SU-DHL-6 (cell line): ENCODE measurements at regions not wholly inside any gene's neighbourhood (a gene's known extent, or its start where the extent isn't known, plus 50 kb on each side); places are given as distances from the start of the nearest gene placed in this dataset.

Experiments used
- H2AFZ ChIP-seq: fragments of 200-600 bp; sonication (generic); 2 replicates; pipeline ENCODE4 v1.6.1; 2014; ENCODE audit warnings: low read depth, mild to moderate bottlenecking, moderate library complexity, mixed read lengths, antibody characterized with exemption, low read length; ENCODE audit not compliant: severe bottlenecking
- H3F3A ChIP-seq: fragments of 200-600 bp; shearing (Covaris generic); 2 replicates; pipeline ENCODE4 v1.6.0; 2016; ENCODE audit warnings: antibody characterized with exemption, mild to moderate bottlenecking; ENCODE audit not compliant: insufficient read depth
- H3K27ac ChIP-seq: fragments of 200-600 bp; sonication (generic); 2 replicates; pipeline ENCODE4 v1.5.1; 2016; ENCODE audit warnings: low read depth, mild to moderate bottlenecking, low read length, moderate library complexity, mixed read lengths
- H3K27me3 ChIP-seq: fragments of 200-600 bp; sonication (generic), shearing (Covaris generic); 2 replicates; pipeline ENCODE4 v1.6.0; 2014; ENCODE audit warnings: mild to moderate bottlenecking, low read length
- H3K36me3 ChIP-seq: fragments of 200-600 bp; sonication (generic); 2 replicates; pipeline ENCODE4 v1.6.1; 2014; ENCODE audit warnings: mild to moderate bottlenecking, low read length, mixed read lengths
- H3K4me2 ChIP-seq: fragments of 300-600, 200-600 bp; shearing (Covaris generic), sonication (generic); 2 replicates; pipeline ENCODE4 v1.6.0; 2014; ENCODE audit warnings: low read length, low read depth, mild to moderate bottlenecking; ENCODE audit not compliant: poor library complexity, severe bottlenecking
- H3K4me3 ChIP-seq: fragments of 200-600 bp; sonication (generic); 2 replicates; pipeline ENCODE4 v1.5.1; 2014; ENCODE audit warnings: antibody characterized with exemption, low read length, mild to moderate bottlenecking, mixed read lengths; ENCODE audit not compliant: insufficient read depth, poor library complexity, severe bottlenecking
- H3K79me2 ChIP-seq: fragments of 200-600 bp; sonication (generic); 2 replicates; pipeline ENCODE4 v1.6.1; 2014; ENCODE audit warnings: mild to moderate bottlenecking, low read length, moderate library complexity; ENCODE audit not compliant: insufficient read depth
- H3K9ac ChIP-seq: fragments of 200-600 bp; sonication (generic); 2 replicates; pipeline ENCODE4 v1.7.0; 2014; ENCODE audit warnings: mild to moderate bottlenecking, low read length
- H3K9me2 ChIP-seq: fragments of 200-600 bp; sonication (generic); replicated peaks from 2 replicates; pipeline ENCODE4 v1.6.1; 2014; ENCODE audit warnings: low read length; ENCODE audit not compliant: insufficient read depth
- H3K9me3 ChIP-seq: fragments of 200-600 bp; sonication (generic); 2 replicates; pipeline ENCODE4 v1.6.1; 2014; ENCODE audit warnings: low read length, mixed read lengths; ENCODE audit not compliant: insufficient read depth
- H4K20me1 ChIP-seq: fragments of 200-600 bp; sonication (generic); 2 replicates; pipeline ENCODE4 v1.6.1; 2014; ENCODE audit warnings: low read depth, mild to moderate bottlenecking, antibody characterized with exemption, low read length, moderate library complexity, mixed read lengths
- CTCF ChIP-seq: fragments of 200-600 bp; sonication (generic); IDR thresholded peaks from one replicate; pipeline ENCODE4 v1.5.1; 2017; ENCODE audit warnings: antibody characterized with exemption, mild to moderate bottlenecking, low read length, moderate library complexity; ENCODE audit not compliant: insufficient read depth, poor library complexity, severe bottlenecking
- EZH2phosphoT487 ChIP-seq: fragments of 200-600 bp; sonication (generic), shearing (Covaris generic); conservative IDR thresholded peaks from 2 replicates; pipeline ENCODE4 v1.6.1; 2018; ENCODE audit warnings: mild to moderate bottlenecking, antibody characterized with exemption, low read length, moderate library complexity, mixed read lengths

- H3F3A ChIP-seq: no peaks in the 10 kb centered on the region
- no peaks in the 10 kb centered on the region for H4K20me1 ChIP-seq
- no peak overlapping the region for H2AFZ ChIP-seq
- H3K36me3 ChIP-seq: no peaks in the 10 kb centered on the region
- no peaks in the 10 kb centered on the region for H3K79me2 ChIP-seq
- no peaks in the 10 kb centered on the region for H3K9me3 ChIP-seq
- H3K4me3 ChIP-seq: no peak overlapping the region
- TF ChIP-seq EZH2phosphoT487: no peak
- no peak for TF ChIP-seq CTCF
- no peaks in the 10 kb centered on the region for H3K9me2 ChIP-seq
- H3K27ac ChIP-seq: no peak overlapping the region
- H3K27me3 ChIP-seq: no peaks in the 10 kb centered on the region
- H3K9ac ChIP-seq: no peak overlapping the region
- no peak overlapping the region for H3K4me2 ChIP-seq
These were observed 373.3 kb downstream of the TTLL7 start for GRCh38 chr1:83625646-83626045.

DNA sequence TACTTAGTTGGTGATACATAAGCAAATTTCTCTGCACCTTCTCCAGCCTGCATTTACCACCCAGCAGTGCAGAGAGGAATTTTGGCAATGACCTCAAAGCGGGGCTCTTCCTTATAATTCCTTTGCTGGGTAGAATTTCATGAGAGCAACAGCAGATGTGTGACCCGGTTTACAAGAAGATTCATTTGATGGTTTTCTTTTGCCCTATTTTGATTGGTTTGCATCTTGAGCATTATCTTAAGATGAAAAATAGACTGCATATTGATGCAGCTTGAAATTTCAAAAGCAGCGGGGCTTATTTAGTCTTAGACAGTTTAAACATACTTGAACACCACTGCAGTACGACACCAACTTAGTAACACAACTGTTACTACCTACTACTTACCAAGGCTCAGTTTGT is 378.9 kb downstream of the TTLL7 start:
- H3F3A ChIP-seq: no peaks in the 10 kb centered on the region
- H4K20me1 ChIP-seq: no peaks in the 10 kb centered on the region
- H3K9me2 ChIP-seq: no peaks in the 10 kb centered on the region
- H3K27ac ChIP-seq: no peak overlapping the region
- no peaks in the 10 kb centered on the region for H3K27me3 ChIP-seq
- no peaks in the 10 kb centered on the region for H3K79me2 ChIP-seq
- H3K9ac ChIP-seq: no peak overlapping the region
- no peak for TF ChIP-seq CTCF
- TF ChIP-seq EZH2phosphoT487: no peak
- no peaks in the 10 kb centered on the region for H3K9me3 ChIP-seq
- no peak overlapping the region for H3K4me3 ChIP-seq
- no peak overlapping the region for H2AFZ ChIP-seq
- H3K4me2 ChIP-seq: no peak overlapping the region
- no peaks in the 10 kb centered on the region for H3K36me3 ChIP-seq

DNA sequence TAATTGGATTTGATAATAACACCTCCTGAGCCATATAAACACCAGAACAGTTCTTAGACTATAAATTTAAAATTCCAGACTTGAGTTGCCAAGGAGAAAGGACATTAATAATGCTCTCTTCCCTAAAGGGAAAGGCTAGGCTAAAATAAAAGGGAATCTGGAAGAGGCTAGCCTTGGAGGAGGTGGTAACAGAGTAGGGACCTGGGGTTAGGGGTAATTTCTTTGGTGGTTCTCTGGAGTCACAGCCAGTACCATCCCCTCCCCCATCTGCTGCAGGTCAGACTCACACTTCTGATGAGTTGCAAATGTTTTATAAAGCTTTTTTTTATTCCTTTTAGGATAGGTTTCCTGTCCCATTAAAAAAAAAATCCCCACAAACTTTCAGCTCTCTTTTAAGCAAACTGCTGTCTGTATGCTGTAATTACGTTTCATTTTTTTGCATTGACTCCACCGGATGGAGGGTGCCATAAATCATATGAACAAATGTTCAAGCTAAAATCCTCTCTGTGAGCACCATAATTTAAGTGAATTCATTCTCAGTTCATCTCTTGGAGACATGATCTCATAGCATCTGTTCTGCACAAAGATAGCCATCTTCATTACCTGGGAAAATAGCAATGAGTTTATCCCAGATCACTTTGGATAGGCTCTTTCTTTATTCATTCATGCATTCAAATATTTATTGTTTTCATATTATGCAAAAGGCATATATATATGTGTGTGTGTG is 379.6 kb downstream of the TTLL7 start:
- Histone ChIP-seq H3K27me3 (no peaks in the 10 kb centered on the region), H3K4me3 (no peak overlapping the region), H3K27ac (no peak overlapping the region), H3K79me2 (no peaks in the 10 kb centered on the region), H3K36me3 (no peaks in the 10 kb centered on the region), H3K9me3 (no peaks in the 10 kb centered on the region), H4K20me1 (no peaks in the 10 kb centered on the region), H3K9me2 (no peaks in the 10 kb centered on the region), H2AFZ (no peak overlapping the region), H3K9ac (no peak overlapping the region), H3K4me2 (no peak overlapping the region), H3F3A (no peaks in the 10 kb centered on the region)
- TF ChIP-seq CTCF (no peak), EZH2phosphoT487 (no peak)
